Keratinocyte (primary cell): ENCODE measurements at regions not wholly inside any gene's neighbourhood (a gene's known extent, or its start where the extent isn't known, plus 50 kb on each side); places are given as distances from the start of the nearest gene placed in this dataset.
"Not testable (repeated sequence)": the region's sequence is repeated elsewhere in the genome, so short reads cannot be mapped to it uniquely, and the experiment has no call there.

ENCODE experiments used
- DNase-seq: peaks from one replicate; pipeline ENCODE4 v3.0.0-alpha.2; 2011; ENCODE audit warnings: low read depth, missing footprints, low spot score
- FAIRE-seq: peaks from 2 replicates; lab custom pipeline; 2011; peaks lifted over from hg19 to GRCh38; lab: Jason Lieb, UNC
- H2AFZ ChIP-seq: 2 replicates; pipeline ENCODE4 v1.6.0; 2012; ENCODE audit warnings: low read length, control low read depth, inconsistent platforms; ENCODE audit not compliant: control insufficient read depth
- H3K27ac ChIP-seq: 2 replicates; pipeline ENCODE4 v1.5.1; 2011; ENCODE audit warnings: low read length; ENCODE audit not compliant: control insufficient read depth, insufficient read depth
- H3K27me3 ChIP-seq: 3 replicates; pipeline ENCODE4 v1.6.0; 2011; ENCODE audit warnings: low read length; ENCODE audit not compliant: control insufficient read depth, insufficient read depth; ENCODE audit errors: extremely low read depth
- H3K36me3 ChIP-seq, 2 experiments: 2 replicates in 1 of 2; 3 replicates in 1 of 2; pipeline ENCODE4 v1.5.1; 2011; ENCODE audit warnings: low read length in 2 of 2, mild to moderate bottlenecking in 1 of 2; ENCODE audit not compliant: control insufficient read depth in 2 of 2, insufficient read depth in 2 of 2; ENCODE audit errors: extremely low read depth in 1 of 2
- H3K4me1 ChIP-seq: 3 replicates; pipeline ENCODE4 v1.5.1; 2011; ENCODE audit warnings: low read length; ENCODE audit not compliant: control insufficient read depth, insufficient read depth; ENCODE audit errors: extremely low read depth
- H3K4me2 ChIP-seq: 3 replicates; pipeline ENCODE4 v1.6.0; 2011; ENCODE audit warnings: low read depth, low read length; ENCODE audit not compliant: control insufficient read depth, insufficient read depth; ENCODE audit errors: extremely low read depth
- H3K4me3 ChIP-seq, 3 experiments: fragments of 200-600 bp in 1 of 3; sonication (generic) in 1 of 3; 2 replicates in 2 of 3; 3 replicates in 1 of 3; pipeline ENCODE4 v1.5.1; 2011 to 2016; ENCODE audit warnings: low read length in 3 of 3, mild to moderate bottlenecking in 3 of 3, control low read depth in 2 of 3, inconsistent platforms in 1 of 3, low read depth in 1 of 3, mixed read lengths in 1 of 3, mixed run types in 1 of 3, moderate library complexity in 1 of 3; ENCODE audit not compliant: control insufficient read depth in 2 of 3, insufficient read depth in 2 of 3; ENCODE audit errors: extremely low read depth in 1 of 3
- H3K79me2 ChIP-seq: 2 replicates; pipeline ENCODE4 v1.6.0; 2012; ENCODE audit warnings: low read length; ENCODE audit not compliant: control insufficient read depth, insufficient read depth
- H3K9ac ChIP-seq: 3 replicates; pipeline ENCODE4 v1.6.0; 2011; ENCODE audit warnings: low read length; ENCODE audit not compliant: control insufficient read depth, insufficient read depth; ENCODE audit errors: extremely low read depth
- H3K9me1 ChIP-seq: 3 replicates; pipeline ENCODE4 v1.6.0; 2011; ENCODE audit warnings: low read length; ENCODE audit not compliant: control insufficient read depth, insufficient read depth; ENCODE audit errors: extremely low read depth
- H3K9me3 ChIP-seq: 2 replicates; pipeline ENCODE4 v1.5.1; 2012; ENCODE audit warnings: low read depth, low read length; ENCODE audit not compliant: control insufficient read depth
- H4K20me1 ChIP-seq: 3 replicates; pipeline ENCODE4 v1.6.0; 2011; ENCODE audit warnings: low read length; ENCODE audit not compliant: control insufficient read depth, insufficient read depth; ENCODE audit errors: extremely low read depth
- EZH2 ChIP-seq: IDR thresholded peaks from one replicate; pipeline ENCODE4 v1.6.1; 2012; ENCODE audit warnings: inconsistent platforms, mild to moderate bottlenecking, low read length, moderate library complexity
- dilution Hi-C: fragments of 300-500 bp; cut with MboI; formaldehyde crosslinking; loops from one replicate; pipeline ENCODE4 v1.7.0; 2020; ENCODE audit warnings: low sequenced_read_pairs; ENCODE audit not compliant: extremely low pct_ligation_motif_present
- TF ChIP-seq, protein P1 (sequence below), 3 experiments: IDR thresholded peaks in 1 of 3; conservative IDR thresholded peaks in 1 of 3; optimal IDR thresholded peaks in 1 of 3; 2 replicates in 2 of 3; 3 replicates in 1 of 3; pipeline versions ENCODE3 to v1.5.1; 2011; ENCODE audit warnings: low read length in 3 of 3, mild to moderate bottlenecking in 3 of 3, moderate library complexity in 2 of 3, control low read depth in 1 of 3, inconsistent platforms in 1 of 3; ENCODE audit not compliant: insufficient read depth in 2 of 3; ENCODE audit errors: extremely low read depth in 1 of 3

DNA sequence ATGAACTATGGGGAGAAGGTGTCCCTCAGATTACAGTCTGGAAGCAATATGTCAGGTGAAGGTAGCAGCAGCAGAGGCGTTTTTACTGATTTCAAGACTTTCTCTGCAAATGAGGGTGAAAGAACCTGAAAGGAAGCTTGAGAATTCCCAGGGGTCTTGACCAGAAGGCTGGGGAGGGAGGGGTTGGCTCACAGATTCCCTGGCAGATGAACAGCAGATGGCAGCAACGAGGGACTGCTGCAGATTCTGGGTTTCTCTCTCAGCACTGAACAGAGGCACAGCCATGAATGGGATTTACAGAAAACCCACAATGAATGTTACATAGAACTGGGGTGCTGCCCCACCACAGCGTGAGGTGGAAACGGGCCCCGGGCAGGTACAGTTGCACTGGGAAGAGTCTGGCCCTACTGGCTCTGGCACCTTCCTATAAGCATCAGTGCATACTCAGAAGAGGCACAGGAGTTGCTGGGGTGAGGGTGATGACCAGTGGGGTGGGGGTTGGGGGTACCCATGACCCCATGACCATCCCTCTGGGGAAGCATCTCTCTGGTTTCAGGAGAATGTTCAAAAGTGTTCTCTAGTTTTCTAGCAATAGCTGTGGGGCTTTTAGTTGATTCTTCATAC, 317.8 kb downstream of the SH2D4B start:
- no peak for FAIRE-seq
- no peaks in the 10 kb centered on the region for H4K20me1 ChIP-seq
- H2AFZ ChIP-seq, result no peak overlapping the region
- TF ChIP-seq EZH2, result no peak
- TF ChIP-seq, protein P1, sequence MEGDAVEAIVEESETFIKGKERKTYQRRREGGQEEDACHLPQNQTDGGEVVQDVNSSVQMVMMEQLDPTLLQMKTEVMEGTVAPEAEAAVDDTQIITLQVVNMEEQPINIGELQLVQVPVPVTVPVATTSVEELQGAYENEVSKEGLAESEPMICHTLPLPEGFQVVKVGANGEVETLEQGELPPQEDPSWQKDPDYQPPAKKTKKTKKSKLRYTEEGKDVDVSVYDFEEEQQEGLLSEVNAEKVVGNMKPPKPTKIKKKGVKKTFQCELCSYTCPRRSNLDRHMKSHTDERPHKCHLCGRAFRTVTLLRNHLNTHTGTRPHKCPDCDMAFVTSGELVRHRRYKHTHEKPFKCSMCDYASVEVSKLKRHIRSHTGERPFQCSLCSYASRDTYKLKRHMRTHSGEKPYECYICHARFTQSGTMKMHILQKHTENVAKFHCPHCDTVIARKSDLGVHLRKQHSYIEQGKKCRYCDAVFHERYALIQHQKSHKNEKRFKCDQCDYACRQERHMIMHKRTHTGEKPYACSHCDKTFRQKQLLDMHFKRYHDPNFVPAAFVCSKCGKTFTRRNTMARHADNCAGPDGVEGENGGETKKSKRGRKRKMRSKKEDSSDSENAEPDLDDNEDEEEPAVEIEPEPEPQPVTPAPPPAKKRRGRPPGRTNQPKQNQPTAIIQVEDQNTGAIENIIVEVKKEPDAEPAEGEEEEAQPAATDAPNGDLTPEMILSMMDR (optimal IDR thresholded peaks at IDR 0.05 in 1 of 3, IDR thresholded peaks at IDR 0.05 in 1 of 3, conservative IDR thresholded peaks at IDR 0.05 in 1 of 3; ENCODE audit: extremely low read depth in 1 of 3, insufficient read depth in 2 of 3, low read length in 3 of 3), result peak; percentile 17 to 71 (median 60)
- no peaks in the 10 kb centered on the region for H3K27me3 ChIP-seq
- no peak overlapping the region for H3K27ac ChIP-seq
- H3K9me1 ChIP-seq, result no peaks in the 10 kb centered on the region
- no peak overlapping the region for H3K9ac ChIP-seq
- no peak overlapping the region for H3K4me2 ChIP-seq
- dilution Hi-C loops, result no loop called here
- no peak for DNase-seq
- H3K4me3 ChIP-seq, result no peak overlapping the region
- no peaks in the 10 kb centered on the region for H3K9me3 ChIP-seq
- H3K79me2 ChIP-seq, result no peaks in the 10 kb centered on the region
- no peaks in the 10 kb centered on the region for H3K4me1 ChIP-seq
- no peaks in the 10 kb centered on the region for H3K36me3 ChIP-seq

DNA sequence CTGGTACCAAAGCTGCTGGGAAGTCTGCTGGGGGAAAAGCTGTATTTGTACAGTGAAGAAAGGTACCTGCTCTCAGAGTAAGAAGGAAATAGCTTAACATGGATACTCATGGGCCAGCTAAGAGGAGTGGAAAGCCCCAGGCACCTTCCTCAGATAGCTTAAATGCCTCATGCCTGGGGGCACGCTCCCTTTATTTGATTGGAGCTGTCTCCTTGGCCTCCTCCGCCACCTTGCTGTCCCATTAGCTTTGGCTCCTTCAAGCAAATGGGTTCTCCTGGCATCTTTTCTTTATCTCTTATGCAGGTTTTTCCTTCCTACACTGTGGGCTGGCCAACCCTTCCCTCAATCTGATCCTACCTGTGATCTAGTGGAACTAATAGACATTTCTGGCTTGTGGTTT, 318.5 kb downstream of the SH2D4B start:
- dilution Hi-C loops, result no loop called here

DNA sequence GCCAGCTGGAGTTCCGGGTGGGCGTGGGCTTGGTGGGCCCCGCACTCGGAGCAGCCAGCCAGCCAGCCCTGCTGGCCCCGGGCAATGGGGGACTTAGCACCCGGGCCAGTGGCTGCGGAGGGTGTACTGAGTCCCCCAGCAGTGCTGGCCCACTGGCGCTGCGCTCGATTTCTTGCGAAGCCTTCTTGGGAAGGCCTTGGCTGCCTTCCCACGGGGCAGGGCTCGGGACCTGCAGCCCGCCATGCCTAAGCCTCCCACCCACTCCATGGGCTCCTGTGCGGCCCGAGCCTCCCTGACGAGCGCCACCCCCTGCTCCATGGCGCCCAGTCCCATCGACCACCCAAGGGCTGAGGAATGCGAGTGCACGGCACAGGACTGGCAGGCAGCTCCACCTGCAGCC, 321.6 kb downstream of the SH2D4B start:
- H3K9ac ChIP-seq, H3K27ac ChIP-seq, H3K4me2 ChIP-seq, H3K36me3 ChIP-seq, H3K9me3 ChIP-seq, H3K4me1 ChIP-seq, H3K4me3 ChIP-seq, DNase-seq, H3K79me2 ChIP-seq, dilution Hi-C loops, H4K20me1 ChIP-seq, FAIRE-seq, H3K9me1 ChIP-seq, H2AFZ ChIP-seq, H3K27me3 ChIP-seq: not testable (repeated sequence)

More for the DNA sequence above, 318.5 kb downstream of the SH2D4B start:
- DNase-seq (no peak), FAIRE-seq (no peak)
- Histone ChIP-seq H3K9me1 (no peaks in the 10 kb centered on the region), H4K20me1 (no peaks in the 10 kb centered on the region), H3K27me3 (no peaks in the 10 kb centered on the region), H3K4me2 (no peak overlapping the region), H2AFZ (no peak overlapping the region), H3K4me1 (no peaks in the 10 kb centered on the region), H3K36me3 (no peaks in the 10 kb centered on the region), H3K27ac (no peak overlapping the region), H3K9me3 (no peaks in the 10 kb centered on the region), H3K9ac (no peak overlapping the region), H3K79me2 (no peaks in the 10 kb centered on the region), H3K4me3 (no peak overlapping the region)
- no peak for TF ChIP-seq EZH2
- TF ChIP-seq, protein P1 (optimal IDR thresholded peaks at IDR 0.05 in 1 of 3, IDR thresholded peaks at IDR 0.05 in 1 of 3, conservative IDR thresholded peaks at IDR 0.05 in 1 of 3; ENCODE audit: extremely low read depth in 1 of 3, insufficient read depth in 2 of 3, low read length in 3 of 3), result no peak
